ENCODE measurements at regions not wholly inside any gene's neighbourhood (a gene's known extent, or its start where the extent isn't known, plus 50 kb on each side); places are given as distances from the start of the nearest gene placed in this dataset.

GRCh38 chr5:2433086-2433485, 318.4 kb downstream of the IRX2 start:
- no peak overlapping the region for H3K27ac ChIP-seq
- 41% methylated on average over 6 of the region's 6 CpGs for WGBS
- H3K36me3 ChIP-seq = no peaks in the 10 kb centered on the region
- TF ChIP-seq CTCF (IDR thresholded peaks at IDR 0.05) = no peak
- TF ChIP-seq POLR2AphosphoS5 (IDR thresholded peaks at IDR 0.05) = no peak
- TF ChIP-seq POLR2A (IDR thresholded peaks at IDR 0.05) = no peak
- intact Hi-C loops (cut with DNase I) = no loop called here
- no peaks in the 10 kb centered on the region for H3K4me1 ChIP-seq (replicated peaks)
- DNase-seq (ENCODE audit: low spot score) = no peak
- peaks cover 2% of the 10 kb centered on the region for H3K27me3 ChIP-seq (replicated peaks; ENCODE audit: insufficient read depth)
- no peak overlapping the region for H3K4me3 ChIP-seq
- no peaks in the 10 kb centered on the region for H3K9me3 ChIP-seq

DNA sequence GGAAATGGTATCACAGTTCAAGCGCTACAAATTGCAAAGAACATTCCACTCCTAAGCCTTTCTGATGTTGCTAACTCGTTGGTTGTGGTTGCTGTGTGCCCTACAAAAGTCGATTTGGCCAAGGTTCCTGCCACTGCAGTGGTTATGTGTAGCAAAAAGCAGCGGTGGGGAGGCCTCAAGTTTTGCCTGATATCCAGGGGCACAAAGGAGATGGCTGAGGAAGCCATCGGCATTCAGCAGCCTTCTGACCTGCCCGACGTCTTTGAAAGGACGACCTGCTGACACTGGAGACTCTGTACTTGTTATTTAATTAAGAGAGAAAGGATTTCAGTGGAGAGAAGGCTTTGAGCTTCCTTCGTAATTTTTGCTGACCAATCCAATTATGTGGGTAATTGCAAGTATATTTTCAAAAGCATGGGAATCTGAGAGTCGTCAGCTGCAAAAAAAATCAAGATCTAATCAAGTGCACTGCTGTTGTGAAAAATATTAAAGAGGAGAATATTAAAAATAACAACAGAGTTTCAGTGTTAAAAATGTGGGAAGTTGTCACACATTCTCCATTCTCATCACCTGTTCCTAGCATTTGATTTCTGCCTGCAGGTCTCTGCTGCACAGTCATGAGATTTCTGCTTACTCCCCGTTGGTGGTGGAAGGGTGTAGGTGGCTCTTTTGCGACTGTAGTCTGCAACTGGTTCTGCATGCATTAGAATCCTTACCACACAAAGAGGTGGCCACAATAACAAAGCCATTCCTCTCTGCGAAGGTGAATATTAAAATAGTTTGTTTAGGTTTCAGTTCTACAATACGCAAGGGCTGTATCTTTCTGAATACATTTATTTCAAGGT, 319.2 kb downstream of the IRX2 start:
- H3K4me3 ChIP-seq = no peak overlapping the region
- no peak for DNase-seq (ENCODE audit: low spot score)
- H3K36me3 ChIP-seq = no peaks in the 10 kb centered on the region
- H3K27me3 ChIP-seq (replicated peaks; ENCODE audit: insufficient read depth) = peaks cover 2% of the 10 kb centered on the region
- no peaks in the 10 kb centered on the region for H3K9me3 ChIP-seq
- no peak overlapping the region for H3K27ac ChIP-seq
- no peak for TF ChIP-seq POLR2AphosphoS5 (IDR thresholded peaks at IDR 0.05)
- no peak for TF ChIP-seq POLR2A (IDR thresholded peaks at IDR 0.05)
- TF ChIP-seq CTCF (IDR thresholded peaks at IDR 0.05) = no peak
- intact Hi-C loops (cut with DNase I) = no loop called here
- 65% methylated on average over 14 of the region's 14 CpGs for WGBS
- H3K4me1 ChIP-seq (replicated peaks) = no peaks in the 10 kb centered on the region

- no peaks in the 10 kb centered on the region for H3K4me1 ChIP-seq (replicated peaks)
- 80% methylated on average over 5 of the region's 5 CpGs for WGBS
- intact Hi-C loops (cut with DNase I) = no loop called here
- DNase-seq (ENCODE audit: low spot score) = no peak
- H3K9me3 ChIP-seq = no peaks in the 10 kb centered on the region
- H3K36me3 ChIP-seq = no peaks in the 10 kb centered on the region
- H3K27ac ChIP-seq = no peak overlapping the region
- no peak overlapping the region for H3K4me3 ChIP-seq
- peaks cover 2% of the 10 kb centered on the region for H3K27me3 ChIP-seq (replicated peaks; ENCODE audit: insufficient read depth)
- TF ChIP-seq POLR2A (IDR thresholded peaks at IDR 0.05) (no peak), POLR2AphosphoS5 (IDR thresholded peaks at IDR 0.05) (no peak), CTCF (IDR thresholded peaks at IDR 0.05) (no peak)
Observed at GRCh38 chr5:2430606-2431005, 320.9 kb downstream of the IRX2 start.

DNA sequence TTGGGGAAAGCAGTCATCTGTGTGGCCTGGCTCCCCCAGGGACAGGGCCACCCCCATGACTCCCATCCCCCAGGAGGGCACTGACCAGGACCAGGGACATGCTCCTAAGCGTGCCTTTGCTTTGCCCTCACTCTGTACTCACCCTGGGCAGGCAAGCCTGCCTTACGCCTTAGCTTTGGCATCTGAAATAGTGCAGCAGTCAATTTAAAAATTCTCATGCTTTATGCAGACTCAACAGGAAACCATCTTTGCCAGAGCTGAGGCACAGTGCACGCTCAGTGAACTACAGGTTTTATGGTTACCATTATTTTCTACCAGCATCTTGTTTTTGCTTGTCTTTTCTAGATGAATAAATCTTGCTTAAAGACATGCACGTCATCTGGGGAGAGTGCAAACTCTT, 323.5 kb downstream of the IRX2 start:
- H3K27ac ChIP-seq = no peak overlapping the region
- 79% methylated on average over 4 of the region's 4 CpGs for WGBS
- H3K9me3 ChIP-seq = no peaks in the 10 kb centered on the region
- H3K4me1 ChIP-seq (replicated peaks) = no peaks in the 10 kb centered on the region
- no peak for DNase-seq (ENCODE audit: low spot score)
- intact Hi-C loops (cut with DNase I) = no loop called here
- H3K4me3 ChIP-seq = no peak overlapping the region
- TF ChIP-seq CTCF (IDR thresholded peaks at IDR 0.05) (no peak), POLR2AphosphoS5 (IDR thresholded peaks at IDR 0.05) (no peak), POLR2A (IDR thresholded peaks at IDR 0.05) (no peak)
- no peaks in the 10 kb centered on the region for H3K36me3 ChIP-seq
- peaks cover 2% of the 10 kb centered on the region for H3K27me3 ChIP-seq (replicated peaks; ENCODE audit: insufficient read depth)

DNA sequence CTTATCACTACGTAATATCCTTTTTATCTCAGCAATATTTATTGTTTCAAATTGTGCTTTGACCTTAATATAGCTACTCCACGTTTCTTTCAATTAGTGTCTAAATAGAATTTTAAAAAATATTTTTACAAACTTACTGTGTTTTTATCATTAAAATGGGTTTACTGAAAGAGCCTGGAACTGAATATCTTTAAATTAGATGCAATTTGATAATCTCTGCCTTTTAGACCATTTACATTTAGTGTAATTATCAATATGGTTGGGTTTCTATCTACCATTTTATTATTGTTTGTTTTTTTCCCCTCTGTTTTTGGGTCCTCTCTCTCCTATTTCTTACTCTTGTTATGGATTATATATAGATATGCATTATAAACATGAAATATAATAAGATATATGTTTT, 327.8 kb downstream of the IRX2 start:
- TF ChIP-seq CTCF (IDR thresholded peaks at IDR 0.05) (no peak), POLR2A (IDR thresholded peaks at IDR 0.05) (no peak), POLR2AphosphoS5 (IDR thresholded peaks at IDR 0.05) (no peak)
- H3K9me3 ChIP-seq = no peaks in the 10 kb centered on the region

More for the DNA sequence above, 327.8 kb downstream of the IRX2 start:
- intact Hi-C loops (cut with DNase I) = no loop called here
- Histone ChIP-seq H3K27me3 (replicated peaks; ENCODE audit: insufficient read depth) (peaks cover 2% of the 10 kb centered on the region), H3K4me3 (no peak overlapping the region), H3K4me1 (replicated peaks) (no peaks in the 10 kb centered on the region), H3K27ac (no peak overlapping the region), H3K36me3 (no peaks in the 10 kb centered on the region)
- DNase-seq (ENCODE audit: low spot score) = no peak
- 91% methylated on average over 2 of the region's 2 CpGs for WGBS
